ENCODE measurements at regions not wholly inside any gene's neighbourhood (a gene's known extent, or its start where the extent isn't known, plus 50 kb on each side); places are given as distances from the start of the nearest gene placed in this dataset.
"Not testable (repeated sequence)": the region's sequence is repeated elsewhere in the genome, so short reads cannot be mapped to it uniquely, and the experiment has no call there.

- in situ Hi-C loops (cut with HindIII; ENCODE audit: low sequenced_read_pairs): no loop called here
- DNase-seq (ENCODE audit: low spot score): no peak
These were observed 382.5 kb upstream of the KIAA1217 start for GRCh38 chr10:23826421-23826820.

GRCh38 chr10:23829556-23829955 is 379.4 kb upstream of the KIAA1217 start:
- in situ Hi-C loops (cut with HindIII; ENCODE audit: low sequenced_read_pairs): no loop called here
- DNase-seq (ENCODE audit: low spot score): no peak

DNA sequence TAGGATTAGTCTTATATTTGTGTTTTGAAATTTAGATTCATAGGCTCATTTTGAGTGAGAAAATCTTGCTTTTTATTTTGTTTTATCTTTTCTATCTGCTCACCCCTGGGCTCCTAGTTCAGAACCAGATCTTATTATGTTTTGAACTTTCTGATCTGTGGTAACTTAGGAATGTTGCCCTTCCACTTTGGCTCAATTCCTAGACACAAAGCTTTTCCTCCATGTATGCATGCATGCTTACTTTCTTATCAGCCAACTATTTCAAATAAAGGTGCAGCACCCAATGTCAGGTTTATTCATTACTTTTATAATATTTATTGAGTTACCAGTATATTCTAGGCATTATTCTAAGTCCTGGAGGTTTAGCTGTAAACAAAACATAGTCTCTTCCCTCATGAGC is 374.8 kb upstream of the KIAA1217 start:
- DNase-seq (ENCODE audit: low spot score): no peak
- in situ Hi-C loops (cut with HindIII; ENCODE audit: low sequenced_read_pairs): no loop called here

DNA sequence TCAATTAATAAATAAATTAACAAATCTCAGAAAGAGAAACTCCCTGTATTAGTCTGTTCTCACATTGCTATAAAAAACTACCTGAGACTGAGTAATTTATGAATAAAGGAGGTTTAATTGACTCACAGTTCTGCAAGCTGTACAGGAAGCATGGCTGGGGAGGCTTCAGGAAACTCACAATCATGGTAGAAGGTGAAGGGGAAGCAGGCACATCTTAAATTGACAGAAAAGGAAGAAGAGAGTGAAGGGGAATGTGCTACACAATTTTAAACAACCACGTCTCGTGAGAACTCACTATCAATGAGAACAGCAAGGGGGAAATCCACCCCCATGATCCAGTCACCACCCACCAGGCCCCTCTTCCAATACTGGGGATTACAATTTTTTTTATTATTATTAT is 358.3 kb upstream of the KIAA1217 start:
- in situ Hi-C loops (cut with HindIII; ENCODE audit: low sequenced_read_pairs): no loop called here
- no peak for DNase-seq (ENCODE audit: low spot score)

- DNase-seq (ENCODE audit: low spot score): no peak
- in situ Hi-C loops (cut with HindIII; ENCODE audit: low sequenced_read_pairs): no loop called here
These were observed 349.3 kb upstream of the KIAA1217 start for GRCh38 chr10:23859598-23859997.

DNA sequence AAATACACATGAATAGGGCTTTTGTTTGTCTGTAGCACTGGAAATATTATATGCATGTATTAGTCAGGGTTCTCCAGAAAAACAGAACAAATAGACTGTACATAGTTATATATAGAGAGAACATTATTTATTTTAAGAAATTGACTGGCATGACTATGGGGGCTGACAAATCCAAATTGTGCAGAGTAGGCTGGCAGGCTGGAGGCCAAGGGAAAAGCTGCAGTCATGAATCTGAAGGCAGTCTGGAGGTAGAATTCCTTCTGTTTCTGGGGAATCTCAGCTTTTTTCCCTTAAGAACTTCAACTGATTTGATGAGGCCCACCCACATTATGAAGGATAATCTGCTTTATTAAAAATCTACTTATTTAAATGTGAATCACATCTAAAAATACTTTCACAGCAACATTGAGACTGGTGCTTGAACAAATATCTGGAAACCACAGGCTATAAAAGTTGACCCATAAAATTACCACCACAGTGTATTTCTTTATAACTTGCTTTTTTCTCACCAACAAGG is 344.2 kb upstream of the KIAA1217 start:
- in situ Hi-C loops (cut with HindIII; ENCODE audit: low sequenced_read_pairs): no loop called here
- no peak for DNase-seq (ENCODE audit: low spot score)

GRCh38 chr10:23866985-23867384 is 342.0 kb upstream of the KIAA1217 start:
- DNase-seq (ENCODE audit: low spot score); in situ Hi-C loops (cut with HindIII; ENCODE audit: low sequenced_read_pairs): not testable (repeated sequence)

- in situ Hi-C loops (cut with HindIII; ENCODE audit: low sequenced_read_pairs): no loop called here
These were observed 340.8 kb upstream of the KIAA1217 start for GRCh38 chr10:23868121-23868520.

GRCh38 chr10:23869548-23869947 is 339.4 kb upstream of the KIAA1217 start:
- no peak for DNase-seq (ENCODE audit: low spot score)
- in situ Hi-C loops (cut with HindIII; ENCODE audit: low sequenced_read_pairs): no loop called here

More at GRCh38 chr10:23868121-23868520, 340.8 kb upstream of the KIAA1217 start:
- no peak for DNase-seq (ENCODE audit: low spot score)

- DNase-seq (ENCODE audit: low spot score): no peak
- in situ Hi-C loops (cut with HindIII; ENCODE audit: low sequenced_read_pairs): no loop called here
These were observed 338.9 kb upstream of the KIAA1217 start for GRCh38 chr10:23869996-23870395.

- in situ Hi-C loops (cut with HindIII; ENCODE audit: low sequenced_read_pairs): no loop called here
- DNase-seq (ENCODE audit: low spot score): no peak
These were observed 338.0 kb upstream of the KIAA1217 start for GRCh38 chr10:23870651-23871610.

- DNase-seq (ENCODE audit: low spot score): no peak
- in situ Hi-C loops (cut with HindIII; ENCODE audit: low sequenced_read_pairs): no loop called here
These were observed 336.6 kb upstream of the KIAA1217 start for GRCh38 chr10:23872290-23872689.

DNA sequence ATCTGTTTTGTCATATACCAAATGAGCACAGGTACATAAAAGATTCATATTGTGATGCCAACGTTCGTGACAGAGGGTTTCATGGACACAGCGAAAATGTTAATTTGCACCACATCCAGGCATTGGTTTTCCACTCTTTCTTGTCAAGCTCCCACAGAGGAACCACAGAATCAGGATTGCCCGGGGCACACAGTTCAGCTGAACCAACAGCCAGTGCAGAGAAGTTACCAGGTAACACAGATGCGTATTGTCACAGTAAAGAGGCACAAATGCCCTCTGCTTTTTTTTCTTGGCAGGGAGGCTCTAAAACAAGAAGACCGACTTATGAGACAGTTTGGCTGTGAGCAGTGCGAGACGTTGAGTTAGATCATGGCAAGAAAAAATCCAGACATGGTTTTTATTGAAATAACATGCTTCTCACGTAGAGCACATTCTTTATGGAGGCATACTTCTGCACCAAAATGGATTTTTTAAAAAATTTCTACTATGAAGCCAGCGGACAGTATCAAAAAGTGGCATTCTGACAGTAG is 331.1 kb upstream of the KIAA1217 start:
- in situ Hi-C loops (cut with HindIII; ENCODE audit: low sequenced_read_pairs): no loop called here
- no peak for DNase-seq (ENCODE audit: low spot score)

DNA sequence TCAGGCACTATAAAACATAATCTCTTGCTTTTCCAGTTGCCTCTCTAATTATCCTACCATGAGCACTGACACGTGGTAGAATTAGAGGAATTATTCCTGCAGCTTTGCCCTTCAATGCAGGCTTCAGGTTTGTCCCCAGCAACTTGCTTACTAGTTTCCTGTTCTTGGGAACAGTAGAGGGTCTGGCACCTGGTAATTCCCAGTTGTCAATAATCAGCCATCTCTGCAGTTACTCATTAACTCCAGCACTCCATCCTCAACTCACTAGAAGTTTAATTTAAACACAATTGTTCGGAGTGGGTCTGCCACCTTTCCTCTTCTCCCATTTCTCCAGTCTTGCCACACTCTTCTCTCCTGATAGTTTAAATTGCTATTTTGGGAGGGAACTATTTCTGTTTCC is 324.3 kb upstream of the KIAA1217 start:
- in situ Hi-C loops (cut with HindIII; ENCODE audit: low sequenced_read_pairs): no loop called here
- DNase-seq (ENCODE audit: low spot score): no peak

GRCh38 chr10:23885853-23886252 is 323.1 kb upstream of the KIAA1217 start:
- in situ Hi-C loops (cut with HindIII; ENCODE audit: low sequenced_read_pairs): no loop called here
- no peak for DNase-seq (ENCODE audit: low spot score)

- DNase-seq (ENCODE audit: low spot score): no peak
These were observed 322.6 kb upstream of the KIAA1217 start for GRCh38 chr10:23886355-23886754.

DNA sequence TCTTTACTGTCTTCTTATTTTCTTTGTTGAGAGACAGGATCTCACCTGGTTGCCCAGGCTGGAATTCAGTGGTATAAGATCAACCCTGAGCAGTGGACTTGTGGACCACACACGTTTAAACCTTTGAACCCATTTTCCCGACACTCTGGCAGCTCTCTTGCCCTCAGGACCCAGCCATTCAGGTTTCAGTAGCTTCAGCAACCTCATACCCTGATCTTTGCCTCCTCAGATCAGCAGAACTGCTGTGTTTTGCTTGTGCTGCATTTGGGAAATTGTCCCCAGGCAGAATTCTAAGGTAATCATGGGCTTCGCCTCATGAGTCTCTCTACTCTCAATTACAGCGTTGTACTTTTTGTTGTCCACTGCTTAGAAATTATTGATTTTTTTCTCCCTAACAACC is 317.6 kb upstream of the KIAA1217 start:
- DNase-seq (ENCODE audit: low spot score): no peak
- in situ Hi-C loops (cut with HindIII; ENCODE audit: low sequenced_read_pairs): no loop called here

More at GRCh38 chr10:23886355-23886754, 322.6 kb upstream of the KIAA1217 start:
- in situ Hi-C loops (cut with HindIII; ENCODE audit: low sequenced_read_pairs): no loop called here

- in situ Hi-C loops (cut with HindIII; ENCODE audit: low sequenced_read_pairs): no loop called here
- no peak for DNase-seq (ENCODE audit: low spot score)
These were observed 316.6 kb upstream of the KIAA1217 start for GRCh38 chr10:23892296-23892695.

DNA sequence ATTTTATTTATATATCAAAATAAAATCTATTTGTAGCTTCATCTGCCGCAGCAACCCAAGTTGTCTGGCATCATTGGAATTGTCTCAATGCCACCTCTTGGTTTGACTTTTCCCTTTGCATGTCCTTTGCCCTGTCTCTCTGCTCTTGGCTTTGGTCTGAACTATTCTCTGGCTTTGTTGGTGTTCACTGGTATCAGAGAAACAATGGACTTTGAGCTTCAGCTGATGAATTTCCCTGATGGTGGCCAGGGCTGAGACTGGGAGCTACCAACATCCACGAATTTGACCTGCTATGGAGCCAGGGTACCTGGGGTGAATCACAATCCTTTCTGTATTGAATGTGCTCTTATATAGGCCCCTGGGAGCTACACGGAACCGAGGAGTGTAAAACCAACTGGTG is 311.7 kb upstream of the KIAA1217 start:
- in situ Hi-C loops (cut with HindIII; ENCODE audit: low sequenced_read_pairs): no loop called here

GRCh38 chr10:23897861-23898260 is 311.1 kb upstream of the KIAA1217 start:
- in situ Hi-C loops (cut with HindIII; ENCODE audit: low sequenced_read_pairs): no loop called here
- no peak for DNase-seq (ENCODE audit: low spot score)

More for the DNA sequence above, 311.7 kb upstream of the KIAA1217 start:
- DNase-seq (ENCODE audit: low spot score): no peak
